GM20000 (cell line): ENCODE measurements at regions not wholly inside any gene's neighbourhood (a gene's known extent, or its start where the extent isn't known, plus 50 kb on each side); places are given as distances from the start of the nearest gene placed in this dataset.

Experiments
- DNase-seq: peaks from one replicate; pipeline ENCODE4 v3.0.0; 2012; ENCODE audit warnings: low spot score
- CTCF ChIP-seq: IDR thresholded peaks from 2 replicates; pipeline ENCODE4 v1.5.1; 2012; ENCODE audit warnings: mild to moderate bottlenecking, control low read depth; ENCODE audit errors: extremely low read depth, missing control alignments

- no peak for DNase-seq
- TF ChIP-seq CTCF: no peak
These were observed 1307.9 kb downstream of the UQCRFS1 start for GRCh38 chr19:27905074-27905473.

- DNase-seq: no peak
- no peak for TF ChIP-seq CTCF
These were observed 1311.9 kb downstream of the UQCRFS1 start for GRCh38 chr19:27901078-27901477.

DNA sequence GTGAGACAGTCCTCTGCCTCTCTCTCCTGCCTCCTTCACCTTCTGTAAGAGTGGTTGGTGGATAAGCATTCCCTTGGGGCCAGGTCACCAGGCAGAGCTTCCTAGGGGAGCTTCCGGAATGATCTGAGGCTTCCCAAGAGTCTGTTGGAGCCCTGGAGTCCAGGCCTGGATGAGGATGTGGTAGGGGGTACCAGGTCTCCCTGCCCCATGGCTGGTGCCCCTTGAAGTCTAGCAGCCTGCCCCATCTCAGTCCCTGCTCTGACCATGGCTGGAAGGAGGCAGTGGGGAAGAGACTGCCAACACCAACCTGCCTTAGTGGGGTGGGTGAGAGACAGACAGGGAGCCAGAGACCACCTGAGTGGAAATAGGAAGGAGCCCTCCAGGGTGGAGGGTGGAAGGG is 1316.9 kb downstream of the UQCRFS1 start:
- TF ChIP-seq CTCF: no peak

DNA sequence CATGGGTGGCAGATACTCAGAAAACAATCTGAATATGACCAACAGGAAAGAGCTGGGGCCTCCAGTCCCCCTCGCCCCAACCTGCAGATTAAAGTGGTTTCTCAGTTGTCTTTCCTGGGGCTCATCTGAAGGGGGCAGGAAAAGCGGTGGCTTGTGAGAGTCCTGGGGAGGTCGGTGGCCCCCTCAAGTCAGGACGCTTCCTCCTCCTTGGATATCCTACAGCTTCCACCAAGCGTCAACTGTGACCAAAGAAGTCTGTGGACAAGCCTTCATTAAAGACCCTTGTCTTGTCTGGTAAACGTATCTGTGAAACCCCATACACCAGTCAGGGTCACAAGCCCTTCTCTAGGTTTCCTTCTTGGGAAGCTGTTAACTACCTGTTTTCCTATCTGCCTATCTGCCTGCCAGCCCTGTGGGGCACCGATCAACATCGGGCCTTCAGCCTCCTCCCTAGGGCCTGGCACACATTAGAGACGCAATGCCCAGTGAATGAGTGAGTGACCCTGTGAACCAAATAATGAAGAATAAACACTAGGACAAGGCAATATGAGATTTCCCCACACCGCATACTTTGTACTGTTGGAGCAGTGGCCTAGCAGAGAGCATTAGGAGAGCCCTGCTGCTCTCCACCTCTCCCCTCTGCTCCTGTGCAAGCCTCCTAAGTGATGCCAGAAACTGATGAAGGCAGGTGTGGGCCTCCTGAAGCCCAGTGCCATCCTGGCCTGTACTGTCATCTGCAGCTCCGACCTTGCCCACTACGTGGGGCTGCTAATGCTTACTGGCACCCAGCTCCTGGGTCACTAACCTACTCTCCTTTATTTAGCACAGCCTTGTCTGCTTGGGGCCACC is 1317.8 kb downstream of the UQCRFS1 start:
- DNase-seq: no peak
- TF ChIP-seq CTCF: no peak

More for the DNA sequence above, 1316.9 kb downstream of the UQCRFS1 start:
- no peak for DNase-seq

GRCh38 chr19:27892500-27892899 is 1320.5 kb downstream of the UQCRFS1 start:
- no peak for TF ChIP-seq CTCF
- DNase-seq: no peak

- no peak for DNase-seq
- no peak for TF ChIP-seq CTCF
These were observed 1321.5 kb downstream of the UQCRFS1 start for GRCh38 chr19:27891411-27891810.

- no peak for DNase-seq
- TF ChIP-seq CTCF: no peak
These were observed 1322.3 kb downstream of the UQCRFS1 start for GRCh38 chr19:27890696-27891095.
